HG03095 (cell line): ENCODE measurements at regions not wholly inside any gene's neighbourhood (a gene's known extent, or its start where the extent isn't known, plus 50 kb on each side); places are given as distances from the start of the nearest gene placed in this dataset.

ENCODE experiments used
- ATAC-seq: cut with Tn5 transposase; IDR thresholded peaks from one replicate; pipeline ENCODE4 v1.9.1; 2021; ENCODE audit warnings: moderate library complexity; ENCODE audit not compliant: unreplicated experiment

DNA sequence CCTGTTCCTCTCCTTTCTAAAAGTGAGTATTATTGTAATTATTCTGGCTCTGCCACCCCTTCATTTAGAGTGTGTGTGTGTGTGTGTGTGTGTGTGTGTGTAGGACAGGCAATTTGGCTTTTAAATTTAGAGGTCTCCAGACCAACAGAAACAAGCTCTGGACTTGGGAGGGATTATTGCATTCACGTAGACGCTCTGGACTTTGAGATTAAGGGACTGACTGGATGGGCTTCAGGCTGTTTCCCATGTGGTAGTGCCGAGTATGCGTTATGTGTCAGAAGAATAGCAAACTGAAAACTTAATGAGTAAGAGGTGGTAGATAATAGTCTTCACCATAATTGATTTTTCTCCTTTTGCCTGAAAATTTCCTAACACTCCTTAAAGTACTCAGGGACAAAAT is 281.9 kb downstream of the USP25 start:
- no peak for ATAC-seq

DNA sequence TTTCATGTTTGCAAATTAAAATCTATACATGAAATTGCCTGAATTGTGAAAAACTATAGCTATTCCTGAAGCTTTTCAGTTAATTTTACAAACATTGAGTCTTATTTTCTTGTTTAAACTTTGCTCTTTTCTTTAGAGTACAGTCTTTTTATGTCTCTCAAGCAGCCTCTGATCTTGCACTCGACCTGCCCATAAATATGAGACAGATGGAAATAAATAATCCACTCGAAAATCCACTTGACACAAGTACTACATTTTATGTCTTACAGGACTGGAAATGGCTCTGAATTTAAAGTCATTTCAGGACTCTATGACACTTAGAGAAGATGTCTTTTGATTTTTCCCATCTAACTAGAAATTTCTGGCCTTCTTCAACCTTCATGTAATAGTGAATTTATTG is 283.8 kb downstream of the USP25 start:
- ATAC-seq: no peak

DNA sequence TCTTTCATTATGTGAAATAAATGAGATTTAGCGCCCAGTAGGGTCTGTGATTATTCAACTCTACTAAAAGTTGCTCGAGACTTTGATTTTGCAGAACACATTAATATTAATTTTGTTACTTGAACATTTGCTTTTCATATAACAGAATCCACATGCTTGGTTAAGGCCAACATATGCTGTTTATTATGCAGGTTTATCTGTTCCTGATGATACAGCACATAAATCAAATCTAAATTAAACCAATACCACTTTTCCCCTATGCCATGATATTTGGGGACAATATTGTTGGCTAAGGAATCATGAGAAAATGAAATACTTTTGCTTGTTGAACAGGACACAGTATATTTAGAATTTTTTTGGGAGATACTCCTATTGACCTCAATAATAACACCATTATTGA is 291.1 kb downstream of the USP25 start:
- no peak for ATAC-seq

DNA sequence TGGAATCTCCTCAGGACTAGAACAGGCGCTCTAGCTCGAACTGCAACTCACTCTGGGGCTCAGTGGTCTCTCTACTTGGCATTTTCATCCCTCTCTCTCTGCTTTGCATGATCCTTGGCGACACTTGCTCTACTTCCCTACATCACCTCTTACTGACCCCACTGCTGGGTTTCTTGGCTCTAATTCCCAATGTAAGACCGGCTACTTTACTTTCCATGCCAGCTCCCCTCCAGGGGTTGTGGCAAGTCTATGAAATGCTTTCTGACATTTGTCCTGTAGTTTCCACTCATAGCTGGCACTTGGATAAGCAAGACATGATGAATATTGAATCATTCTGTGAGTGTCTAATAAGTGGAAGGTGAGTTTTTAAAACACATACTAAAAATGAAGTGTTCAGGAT is 292.3 kb downstream of the USP25 start:
- ATAC-seq: no peak

DNA sequence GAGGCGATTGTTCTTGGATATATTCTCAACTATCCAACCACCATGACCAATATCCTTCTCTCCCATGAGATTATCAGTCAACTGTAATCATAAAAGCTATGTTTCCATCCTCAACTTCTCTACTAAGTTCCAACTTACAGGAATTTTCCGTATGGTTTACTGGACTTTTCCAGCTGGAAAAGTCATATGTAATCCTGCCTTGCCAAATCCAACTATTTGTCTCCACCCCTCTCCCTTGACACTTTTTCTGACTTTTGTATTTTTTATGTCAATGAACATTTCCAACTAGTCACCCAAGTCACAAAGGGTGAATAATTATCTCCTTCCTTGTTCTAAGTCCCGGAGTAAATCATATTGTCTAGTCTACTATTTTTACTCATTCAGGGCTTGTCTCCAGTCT is 293.1 kb downstream of the USP25 start:
- ATAC-seq: no peak

DNA sequence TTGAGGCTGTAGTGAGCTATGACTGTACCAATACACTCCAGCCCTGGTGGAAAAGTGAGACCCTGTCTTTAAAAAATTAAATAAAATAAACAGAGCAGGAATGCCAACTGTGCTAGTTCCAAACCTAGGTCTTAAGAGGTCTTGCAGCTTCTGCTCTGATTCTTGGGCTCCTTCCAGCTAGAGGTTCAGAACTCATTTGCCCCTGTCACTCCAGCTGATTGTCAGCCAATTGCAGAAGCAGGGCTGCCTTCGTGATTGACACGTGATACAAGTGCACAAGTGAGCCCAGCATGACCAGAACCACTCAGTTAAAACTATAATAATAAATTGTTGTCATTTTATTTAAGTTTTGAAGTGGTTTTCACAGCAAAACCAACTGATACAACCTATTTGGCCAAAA is 298.4 kb downstream of the USP25 start:
- no peak for ATAC-seq

DNA sequence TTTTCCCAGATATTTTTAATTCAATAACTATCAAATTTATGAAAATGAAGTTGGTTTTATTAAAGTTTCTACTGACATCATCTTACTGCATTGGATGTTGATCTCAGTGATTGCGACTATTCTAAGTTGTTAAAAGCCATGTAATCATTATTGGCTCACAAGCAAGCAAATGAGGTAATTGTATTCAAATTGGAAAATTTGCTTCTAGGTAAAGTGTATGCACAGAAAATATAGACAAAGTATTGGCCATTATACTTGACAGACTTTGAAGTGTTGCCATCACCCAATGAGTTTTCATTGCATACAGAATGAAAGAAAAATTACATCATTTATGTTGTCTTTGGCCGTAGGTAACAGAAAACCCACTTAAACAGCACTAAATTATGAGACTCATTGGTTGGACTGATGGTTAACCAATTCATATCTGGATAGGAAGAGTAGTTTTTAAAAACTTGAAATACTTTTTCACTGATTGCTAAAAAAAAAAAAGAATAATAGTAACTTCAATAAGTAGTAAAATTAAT is 299.2 kb downstream of the USP25 start:
- no peak for ATAC-seq

DNA sequence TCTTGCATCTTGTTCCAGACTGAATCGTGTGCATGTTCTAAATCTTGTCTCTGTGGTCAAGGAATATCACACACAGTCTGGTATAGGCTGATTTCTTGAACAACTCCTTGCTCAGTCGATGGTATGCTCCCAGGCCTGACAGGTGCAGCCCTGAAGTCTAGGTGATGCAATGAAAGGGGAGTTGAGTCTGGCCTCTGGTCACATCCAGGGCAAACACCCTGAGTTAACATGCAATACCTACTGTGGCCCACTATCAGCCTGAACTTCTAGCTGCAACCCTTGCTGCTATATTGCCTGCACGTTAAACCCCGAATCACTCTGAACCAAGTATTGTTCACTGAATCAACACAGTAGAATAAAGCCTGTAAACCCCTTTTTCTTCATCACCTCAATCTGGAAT is 303.4 kb downstream of the USP25 start:
- ATAC-seq: no peak

DNA sequence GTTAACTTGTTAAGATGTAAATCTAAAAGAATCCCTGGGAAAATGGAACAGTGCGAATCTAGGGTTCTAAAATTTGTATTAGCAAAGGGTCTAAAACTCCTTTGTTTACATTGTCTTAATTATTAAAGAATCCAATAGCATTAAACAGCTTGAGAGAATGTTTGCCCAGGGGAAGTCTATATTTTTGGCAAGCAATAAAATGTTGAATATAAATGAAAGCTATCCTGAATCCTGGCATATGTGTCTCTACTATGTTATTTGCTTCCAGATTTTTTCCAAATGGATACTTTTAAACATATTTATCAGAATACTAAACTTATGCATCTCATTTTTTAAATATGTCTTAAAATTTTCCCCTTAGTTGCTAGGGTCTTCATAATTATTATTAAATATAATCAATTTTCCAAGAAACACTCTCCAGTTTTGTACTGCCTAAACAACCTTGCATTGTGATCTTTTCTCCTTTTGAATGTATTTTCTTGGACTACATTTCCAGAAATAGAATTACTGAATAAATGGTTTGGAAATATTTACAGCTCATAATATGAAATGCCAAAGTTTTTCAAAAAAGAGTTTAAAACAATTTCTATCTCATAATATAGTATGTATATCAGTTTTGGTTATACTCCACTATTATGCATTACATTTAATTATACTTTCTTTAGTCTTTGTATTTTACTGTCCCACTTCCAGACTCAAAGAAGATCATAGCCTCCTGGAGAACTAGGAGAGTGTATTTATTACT is 304.8 kb downstream of the USP25 start:
- no peak for ATAC-seq

DNA sequence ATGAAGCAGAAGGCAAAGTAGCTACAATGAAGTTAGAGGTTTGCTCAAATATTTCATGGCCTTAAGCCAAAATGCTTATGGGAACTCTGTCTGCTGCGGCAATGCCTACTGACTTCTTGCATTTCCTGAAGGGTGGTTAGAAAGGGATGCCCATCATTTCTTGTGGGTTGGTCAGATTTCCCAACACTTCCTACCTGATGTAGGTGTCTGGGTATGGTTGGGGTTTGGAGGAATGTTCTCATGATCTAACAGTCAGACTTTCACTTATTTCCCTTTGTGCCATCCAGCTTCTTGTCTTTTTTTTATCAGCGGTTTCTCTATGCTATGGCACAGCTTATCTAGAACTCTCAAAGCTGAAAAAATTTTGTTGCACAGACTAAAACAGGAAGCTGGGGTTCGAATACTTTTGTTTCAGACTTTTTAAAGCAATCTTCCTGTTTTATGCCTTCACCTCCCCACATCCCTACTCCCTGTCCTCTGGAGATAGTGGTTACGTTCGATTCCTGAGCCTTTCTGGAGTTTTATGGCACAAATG is 307.7 kb downstream of the USP25 start:
- ATAC-seq: no peak

DNA sequence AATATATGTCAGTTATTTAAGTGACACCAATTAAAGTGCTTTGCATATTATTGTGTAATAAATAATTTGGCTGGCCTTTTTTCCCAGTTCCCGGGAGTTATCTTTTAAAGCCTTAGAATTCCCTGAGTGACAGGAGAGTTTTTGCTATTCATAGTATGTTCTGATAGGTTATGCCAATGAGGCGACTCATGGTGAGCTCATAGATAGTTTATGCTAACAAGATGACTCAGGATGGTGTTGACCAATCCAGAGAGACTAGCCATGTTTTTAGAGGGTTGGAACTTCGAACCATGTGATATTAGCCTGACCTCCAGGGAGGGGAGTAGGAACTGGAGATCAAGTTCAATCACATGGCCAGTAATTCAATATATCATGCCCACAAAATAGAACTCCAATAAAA is 310.8 kb downstream of the USP25 start:
- ATAC-seq: no peak

DNA sequence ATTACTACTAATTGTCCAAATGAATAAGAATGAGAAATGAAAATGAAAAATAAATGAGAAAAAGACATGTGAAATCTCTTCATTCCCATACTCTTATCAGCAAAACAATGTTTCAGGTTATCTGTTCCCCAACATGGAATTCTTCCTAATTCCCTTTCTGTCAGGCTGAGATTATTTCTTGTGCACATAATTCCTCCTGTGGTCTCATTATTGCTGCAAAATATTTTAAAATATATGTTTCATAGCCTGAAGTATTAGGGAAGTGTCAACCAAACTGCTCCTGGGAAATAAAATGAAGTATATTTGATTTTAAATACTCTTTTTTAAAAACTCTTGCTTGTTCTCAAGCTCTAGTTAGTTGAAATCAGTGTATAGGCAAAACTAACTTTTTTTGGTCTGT is 314.9 kb downstream of the USP25 start:
- no peak for ATAC-seq

DNA sequence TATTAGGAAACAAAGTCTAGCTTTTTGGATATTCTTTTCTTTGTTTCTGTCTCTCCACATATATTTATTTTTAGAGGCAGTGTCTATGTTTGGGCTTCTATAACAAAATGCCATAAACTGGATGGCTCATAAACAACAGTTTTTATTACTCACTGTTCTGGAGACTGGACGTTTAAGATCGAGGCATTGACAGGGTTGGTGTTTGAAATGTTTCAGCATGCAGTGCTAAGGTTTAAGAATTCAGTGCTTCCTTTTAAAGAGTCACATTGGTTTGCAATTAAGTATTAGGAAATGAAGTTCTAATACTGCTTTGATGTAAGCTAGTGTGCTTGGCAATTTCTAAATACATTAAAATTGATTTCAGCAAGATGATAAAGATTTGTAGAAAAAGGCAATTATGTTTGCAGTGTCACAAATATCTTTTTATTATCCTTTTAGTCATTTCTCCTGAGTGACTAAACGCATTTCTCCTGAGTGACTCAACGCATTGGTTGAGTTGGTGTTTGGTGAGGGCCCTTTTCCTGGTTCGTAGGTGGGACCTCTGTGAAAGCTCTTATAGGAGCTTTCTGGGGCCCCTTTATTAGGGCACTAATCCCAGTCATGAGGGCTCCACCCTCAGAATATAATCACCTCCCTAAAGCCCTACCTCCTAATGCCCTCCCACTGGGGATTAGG is 317.0 kb downstream of the USP25 start:
- ATAC-seq: no peak

DNA sequence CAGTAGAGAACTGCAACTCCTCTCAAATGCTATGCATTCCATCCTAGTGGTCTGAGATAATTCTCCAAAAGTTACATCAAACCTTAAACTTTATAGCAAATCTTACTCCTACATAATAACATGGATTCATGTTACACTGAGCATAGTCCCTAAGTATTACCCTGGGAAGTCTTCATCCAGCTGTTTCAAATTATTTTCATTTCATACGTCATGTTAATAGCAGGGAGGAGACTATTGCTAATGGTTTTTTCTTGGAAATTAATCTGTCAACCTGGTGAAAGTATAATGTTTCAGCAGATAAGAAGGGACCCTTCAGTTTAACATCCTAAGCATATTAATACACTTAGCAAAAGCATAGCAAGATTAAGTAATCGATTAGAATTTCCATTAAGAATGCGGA is 318.1 kb downstream of the USP25 start:
- ATAC-seq: no peak

DNA sequence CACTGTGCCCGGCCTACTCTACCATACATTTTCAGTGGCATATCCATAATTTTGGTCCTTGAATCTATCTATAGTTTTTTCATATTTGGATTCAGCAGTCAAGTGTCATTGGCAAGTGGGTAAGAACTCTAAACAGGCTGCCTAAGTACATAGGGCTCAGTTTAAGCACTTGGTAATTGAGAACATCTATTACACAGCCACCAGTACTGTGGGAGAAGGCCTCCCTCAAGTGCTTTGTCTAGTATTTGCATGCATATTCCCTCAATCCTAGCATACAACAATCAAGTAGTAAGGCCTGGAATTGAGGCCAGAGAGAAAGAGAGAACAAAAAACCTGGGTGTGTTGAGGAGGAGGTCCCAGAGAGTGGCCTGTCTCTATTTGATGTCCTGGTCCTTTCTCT is 325.2 kb downstream of the USP25 start:
- ATAC-seq: no peak

DNA sequence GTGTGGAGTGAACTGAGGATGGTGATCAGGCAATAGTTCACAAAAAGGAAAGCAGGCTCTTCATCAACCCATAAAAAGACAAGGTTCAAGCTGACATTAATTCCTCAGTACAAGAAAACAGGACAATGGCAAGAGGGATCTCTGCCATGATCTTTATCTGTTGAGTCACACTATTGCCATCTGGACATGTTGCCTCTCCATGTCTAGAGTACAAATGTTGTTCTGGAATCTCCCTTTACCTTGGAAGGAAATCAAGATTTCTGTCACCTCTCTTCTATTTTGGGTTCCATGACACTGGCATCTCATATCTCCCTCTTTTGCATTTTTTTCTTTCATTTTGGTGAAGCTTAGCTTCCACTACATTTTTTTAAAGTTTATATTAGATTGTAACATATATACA is 329.1 kb downstream of the USP25 start:
- ATAC-seq: no peak

DNA sequence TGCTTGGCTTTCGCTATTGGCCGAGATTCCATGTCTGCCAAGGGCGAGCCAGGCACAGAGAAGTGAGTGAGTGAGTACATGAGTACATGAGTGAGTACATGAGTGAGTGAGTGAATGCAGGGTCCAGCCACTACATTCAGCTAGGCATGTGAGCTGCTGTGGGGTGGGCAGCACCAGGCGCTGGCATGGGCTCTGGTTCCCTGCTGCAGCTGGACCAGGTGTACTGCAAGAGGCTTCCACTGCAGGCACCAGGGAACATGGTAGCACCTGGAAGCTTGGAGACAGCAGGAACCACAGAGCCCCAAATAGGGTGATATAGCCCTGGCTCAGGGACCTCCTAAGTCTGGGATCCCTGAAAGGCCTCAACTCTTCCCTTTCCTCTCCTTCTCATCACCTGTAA is 330.2 kb downstream of the USP25 start:
- no peak for ATAC-seq

DNA sequence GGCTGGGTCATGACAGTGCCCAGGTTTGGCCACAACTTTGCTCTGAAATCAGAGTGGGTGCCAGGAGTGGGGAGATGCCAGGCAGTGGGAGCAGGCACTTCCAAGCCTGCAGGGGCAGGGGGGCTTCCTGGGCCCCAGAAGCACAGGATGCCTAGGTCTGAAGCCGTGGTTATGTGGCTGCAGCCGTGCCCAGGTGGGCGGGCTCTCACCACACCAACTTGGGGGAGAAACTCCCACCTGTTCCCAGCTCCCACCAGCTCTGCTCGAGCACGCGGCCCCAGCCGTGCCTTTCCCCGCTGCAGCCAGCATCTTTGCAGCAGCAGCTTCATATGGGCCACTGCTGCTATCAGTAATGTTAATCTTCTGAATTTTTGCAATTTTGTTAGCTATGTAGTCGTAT is 331.4 kb downstream of the USP25 start:
- no peak for ATAC-seq

DNA sequence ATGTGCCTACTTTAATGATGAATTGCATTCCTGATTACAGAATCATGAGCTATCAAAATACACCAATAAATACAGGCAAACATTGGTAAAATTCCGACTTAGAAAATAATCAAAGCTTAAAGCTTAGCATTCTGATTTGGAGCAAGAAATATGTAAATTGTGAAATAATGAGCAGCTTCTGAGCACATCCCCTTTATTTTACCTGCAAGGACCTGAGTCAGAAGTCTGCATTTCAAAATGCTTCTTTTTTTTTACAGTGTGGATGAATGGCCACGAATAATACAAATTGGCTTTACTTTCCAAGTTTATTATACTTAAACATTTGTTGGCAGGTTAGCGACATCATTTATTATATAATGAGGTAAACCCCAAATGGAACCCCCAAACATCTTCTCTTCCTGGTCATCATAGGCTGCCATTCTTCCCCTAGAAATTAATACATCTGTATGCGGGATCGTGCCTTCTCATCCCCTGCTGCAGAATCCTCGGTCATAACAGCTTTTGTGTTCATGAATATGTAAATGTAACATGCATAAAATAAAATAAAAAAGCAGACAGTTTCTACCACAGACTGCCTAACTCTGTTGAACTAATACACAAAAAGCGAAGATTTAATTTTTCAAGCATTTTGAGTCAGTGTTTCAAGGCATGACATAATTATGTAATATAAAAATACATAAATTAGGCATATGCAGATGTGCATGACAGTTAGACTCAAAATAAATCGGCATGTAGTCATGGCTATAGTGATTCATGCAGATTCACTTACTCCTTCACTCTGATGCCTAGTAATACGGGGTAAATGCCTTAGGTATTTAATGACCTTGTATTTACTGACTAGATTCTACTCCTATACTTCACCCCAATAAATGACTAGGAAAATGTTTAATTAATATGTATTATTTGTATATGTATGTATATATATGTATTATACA is 339.7 kb downstream of the USP25 start:
- no peak for ATAC-seq

DNA sequence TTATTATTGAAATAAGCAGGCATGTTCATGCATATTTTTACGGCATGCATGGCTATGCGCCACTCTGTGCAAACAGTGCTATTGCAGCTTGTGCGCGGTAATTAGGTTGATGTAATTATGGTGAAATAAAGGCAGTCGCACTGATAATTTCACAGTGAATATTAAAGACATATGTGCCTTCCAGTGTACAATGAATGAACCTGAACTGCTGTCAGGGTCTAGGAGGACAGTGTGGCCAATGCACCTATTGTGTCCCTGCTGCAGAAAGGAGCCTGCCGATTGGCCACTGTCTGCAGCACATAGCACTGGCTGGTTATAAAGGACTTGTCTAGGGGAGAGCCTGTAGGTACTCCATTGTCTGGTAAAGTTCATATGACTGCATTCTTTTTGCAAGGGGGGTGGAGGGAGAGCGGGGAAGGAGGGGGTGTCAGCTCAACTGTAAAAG is 340.4 kb downstream of the USP25 start:
- no peak for ATAC-seq

DNA sequence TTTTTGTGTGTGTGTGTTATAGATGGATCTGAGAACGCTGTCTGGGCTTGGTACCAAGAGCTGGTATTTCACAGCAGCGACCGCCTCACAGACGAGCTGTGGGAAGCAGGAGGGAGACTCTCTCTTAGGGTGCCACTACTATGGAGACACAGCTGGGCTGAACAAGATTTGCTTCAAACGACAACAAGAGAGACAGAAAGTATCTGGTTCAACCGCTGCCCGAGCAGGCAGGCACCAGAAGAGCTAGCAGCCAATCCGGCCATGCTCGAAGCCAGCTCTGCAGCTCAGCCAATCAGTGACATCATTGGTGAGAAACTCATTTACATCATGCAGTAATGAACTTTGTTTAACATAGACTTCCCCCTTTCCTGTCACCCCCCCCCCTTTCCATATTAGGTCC is 341.3 kb downstream of the USP25 start:
- no peak for ATAC-seq
